CD4-positive, alpha-beta memory T cell (primary cell): ENCODE measurements at regions not wholly inside any gene's neighbourhood (a gene's known extent, or its start where the extent isn't known, plus 50 kb on each side); places are given as distances from the start of the nearest gene placed in this dataset.

Source experiments
- CTCF ChIA-PET: fragments of 350-600 bp; sonication (Branson Sonifier 250); formaldehyde crosslinking; loops from one replicate; lab custom pipeline; 2021; ENCODE audit warnings: inconsistent platforms; ENCODE audit not compliant: partially characterized antibody; lab: Charles Lee
- POLR2A ChIA-PET: fragments of 350-600 bp; sonication (Branson Sonifier 250); formaldehyde crosslinking; loops from one replicate; lab custom pipeline; 2021; ENCODE audit not compliant: partially characterized antibody; lab: Charles Lee
- DNase-seq, 5 donors: peaks; one replicate each; pipeline versions ENCODE4 v3.0.0 to v3.0.0-alpha.2; 2020 to 2022; ENCODE audit warnings: mixed read lengths in 1 of 5
- H3K27ac ChIP-seq: one replicate; pipeline ENCODE4 v1.7.0; 2013; ENCODE audit warnings: low read depth, low read length
- H3K27me3 ChIP-seq: 2 replicates; pipeline ENCODE4 v1.7.0; 2013; ENCODE audit warnings: mild to moderate bottlenecking, low read length, moderate library complexity; ENCODE audit not compliant: insufficient read depth
- H3K36me3 ChIP-seq: 2 replicates; pipeline ENCODE4 v1.7.0; 2013; ENCODE audit warnings: mild to moderate bottlenecking, low read length, moderate library complexity; ENCODE audit not compliant: insufficient read depth
- H3K4me1 ChIP-seq: 2 replicates; pipeline ENCODE4 v1.7.0; 2013; ENCODE audit warnings: mild to moderate bottlenecking, low read length, moderate library complexity; ENCODE audit not compliant: insufficient read depth
- H3K4me3 ChIP-seq, 2 donors: one replicate each; pipeline ENCODE4 v1.7.0; 2013; ENCODE audit warnings: low read length in 2 of 2, mild to moderate bottlenecking in 1 of 2
- H3K9me3 ChIP-seq, 2 donors: one replicate each; pipeline ENCODE4 v1.7.0; 2013; ENCODE audit warnings: low read length in 2 of 2, control low read depth in 1 of 2; ENCODE audit not compliant: control insufficient read depth in 1 of 2
- H3K27ac Mint-ChIP-seq, 7 donors: one replicate each; pipeline ENCODE4 v1.8.0; 2020 to 2021; ENCODE audit warnings: mixed read lengths in 7 of 7, mild to moderate bottlenecking in 6 of 7, inconsistent platforms in 3 of 7, moderate library complexity in 3 of 7
- H3K27me3 Mint-ChIP-seq, 2 donors: one replicate each; pipeline ENCODE4 v1.8.0; 2020 to 2021; ENCODE audit warnings: mixed read lengths in 2 of 2
- H3K36me3 Mint-ChIP-seq, 2 donors: one replicate each; pipeline ENCODE4 v1.8.0; 2020 to 2021; ENCODE audit warnings: mixed read lengths in 2 of 2, inconsistent platforms in 1 of 2, mild to moderate bottlenecking in 1 of 2
- H3K4me1 Mint-ChIP-seq, 4 donors: one replicate each; pipeline ENCODE4 v1.8.0; 2020 to 2021; ENCODE audit warnings: mixed read lengths in 4 of 4, mild to moderate bottlenecking in 1 of 4
- H3K4me3 Mint-ChIP-seq, 8 donors: one replicate each; pipeline ENCODE4 v1.8.0; 2020 to 2021; ENCODE audit warnings: mixed read lengths in 8 of 8, mild to moderate bottlenecking in 7 of 8, moderate library complexity in 6 of 8, inconsistent platforms in 3 of 8
- H3K9me3 Mint-ChIP-seq, 8 donors: one replicate each; pipeline ENCODE4 v1.8.0; 2020 to 2021; ENCODE audit warnings: mixed read lengths in 8 of 8, mild to moderate bottlenecking in 5 of 8, inconsistent platforms in 3 of 8, moderate library complexity in 1 of 8
- intact Hi-C: fragments of 100-400 bp; cut with micrococcal nuclease; formaldehyde crosslinking; loops from one replicate; pipeline ENCODE4 v1.15.1; 2023

DNA sequence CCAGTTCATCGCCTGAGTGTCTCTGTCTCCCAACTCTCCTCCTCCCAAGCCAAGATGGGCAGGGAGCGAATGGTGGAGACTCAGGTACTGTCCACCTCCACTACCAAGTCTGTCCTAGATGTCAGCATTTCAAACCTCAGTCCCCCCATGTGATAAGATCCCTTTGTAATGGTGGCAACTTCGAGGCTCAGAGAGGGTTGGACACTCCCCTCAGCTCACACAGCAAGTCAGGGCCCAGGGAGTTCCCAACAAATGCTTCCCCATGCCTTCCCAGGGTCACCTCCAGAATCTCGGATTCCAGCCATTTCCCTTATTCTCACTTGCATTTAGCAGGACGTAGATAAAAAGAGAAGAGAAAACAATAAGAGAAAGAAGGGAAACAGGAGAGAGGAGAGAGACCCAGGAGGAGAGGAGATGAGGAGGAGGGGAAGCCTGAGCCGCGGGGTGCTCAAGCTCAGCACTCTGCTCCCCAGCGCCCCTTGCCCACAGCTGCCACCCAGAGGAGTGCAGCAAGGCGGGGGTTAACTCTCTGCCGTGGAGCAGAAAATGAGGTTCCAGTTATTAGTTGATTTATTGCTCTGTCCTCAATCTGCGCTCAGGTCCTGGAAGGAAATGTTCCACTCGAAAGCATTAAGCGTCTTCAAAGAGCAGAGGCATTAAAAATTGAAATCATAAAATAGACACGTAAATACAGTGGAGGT, 84.1 kb upstream of the LINGO1 start:
- peaks cover 0 to 3% (median 0%) of the 10 kb centered on the region in 4 donors for H3K4me1 Mint-ChIP-seq
- Histone ChIP-seq H3K4me3 (no peak overlapping the region), H3K27me3 (no peaks in the 10 kb centered on the region), H3K9me3 (no peaks in the 10 kb centered on the region), H3K27ac (no peak overlapping the region), H3K4me1 (no peaks in the 10 kb centered on the region), H3K36me3 (no peaks in the 10 kb centered on the region)
- H3K4me3 Mint-ChIP-seq, result no peak overlapping the region
- intact Hi-C loops, result no loop called here
- H3K36me3 Mint-ChIP-seq, result no peaks in the 10 kb centered on the region
- H3K9me3 Mint-ChIP-seq, result no peaks in the 10 kb centered on the region
- no peak for DNase-seq
- peaks cover 22 to 23% of the 10 kb centered on the region in 2 donors for H3K27me3 Mint-ChIP-seq
- ChIA-PET CTCF (no interaction called here), POLR2A (no interaction called here)
- H3K27ac Mint-ChIP-seq, result no peak overlapping the region

DNA sequence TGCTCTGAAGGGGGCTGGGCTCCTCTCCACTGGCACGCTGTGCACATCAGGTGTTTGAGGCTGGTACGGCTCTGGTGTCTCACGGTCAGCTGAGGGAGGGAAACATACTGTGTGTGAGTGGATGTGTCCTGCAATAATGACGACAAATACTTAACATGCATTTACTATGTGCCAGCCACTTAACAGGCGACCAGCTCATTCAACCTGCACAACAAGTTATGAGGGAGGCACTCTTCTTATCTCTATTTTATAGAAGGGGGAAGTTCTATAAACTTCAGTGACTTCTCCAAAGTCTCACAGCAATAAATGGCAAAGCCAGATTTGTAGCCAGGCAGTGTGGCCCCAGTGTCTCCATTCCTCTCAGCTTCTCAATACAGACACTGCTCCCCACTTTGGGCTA, 83.1 kb upstream of the LINGO1 start:
- H3K4me1 ChIP-seq, result no peaks in the 10 kb centered on the region
- DNase-seq, result no peak
- intact Hi-C loops, result no loop called here

DNA sequence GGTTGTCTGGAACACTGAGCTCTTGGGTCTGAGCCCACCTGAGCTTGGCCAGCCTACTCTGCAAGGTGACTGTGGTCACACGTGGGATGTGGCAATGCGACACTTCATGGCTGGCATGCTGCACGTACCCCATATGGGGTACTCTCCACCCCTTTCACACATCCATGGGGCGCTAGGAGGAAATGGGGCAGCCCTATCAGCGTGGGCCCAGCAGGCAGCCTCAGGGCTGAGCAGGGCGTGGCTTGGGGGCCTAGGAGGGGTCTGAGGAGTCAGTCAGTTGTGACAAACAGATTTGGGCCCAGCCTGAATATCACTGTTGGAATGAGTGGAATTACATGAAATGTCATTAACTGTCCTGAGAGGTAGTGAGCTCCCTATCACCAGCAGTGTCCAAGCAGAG, 82.3 kb upstream of the LINGO1 start:
- ChIA-PET CTCF (no interaction called here), POLR2A (no interaction called here)
- no peaks in the 10 kb centered on the region for H3K9me3 Mint-ChIP-seq
- Histone ChIP-seq H3K4me3 (no peak overlapping the region), H3K4me1 (no peaks in the 10 kb centered on the region), H3K36me3 (no peaks in the 10 kb centered on the region), H3K27me3 (no peaks in the 10 kb centered on the region), H3K27ac (no peak overlapping the region), H3K9me3 (no peaks in the 10 kb centered on the region)
- H3K27me3 Mint-ChIP-seq, result peaks cover 18 to 23% of the 10 kb centered on the region in 2 donors
- no peak overlapping the region for H3K27ac Mint-ChIP-seq
- intact Hi-C loops, result no loop called here
- H3K4me3 Mint-ChIP-seq, result no peak overlapping the region
- H3K4me1 Mint-ChIP-seq, result peaks cover 0 to 3% (median 0%) of the 10 kb centered on the region in 4 donors
- no peak for DNase-seq
- no peaks in the 10 kb centered on the region for H3K36me3 Mint-ChIP-seq

More for the DNA sequence above, 83.1 kb upstream of the LINGO1 start:
- CTCF ChIA-PET, result no interaction called here
- peaks cover 18 to 23% of the 10 kb centered on the region in 2 donors for H3K27me3 Mint-ChIP-seq
- H3K27ac ChIP-seq, result no peak overlapping the region
- H3K4me3 ChIP-seq, result no peak overlapping the region
- H3K36me3 ChIP-seq, result no peaks in the 10 kb centered on the region
- no peak overlapping the region for H3K27ac Mint-ChIP-seq
- H3K9me3 Mint-ChIP-seq, result no peaks in the 10 kb centered on the region
- H3K4me3 Mint-ChIP-seq, result no peak overlapping the region
- H3K27me3 ChIP-seq, result no peaks in the 10 kb centered on the region
- POLR2A ChIA-PET, result no interaction called here
- peaks cover 0 to 3% (median 0%) of the 10 kb centered on the region in 4 donors for H3K4me1 Mint-ChIP-seq
- no peaks in the 10 kb centered on the region for H3K9me3 ChIP-seq
- no peaks in the 10 kb centered on the region for H3K36me3 Mint-ChIP-seq

DNA sequence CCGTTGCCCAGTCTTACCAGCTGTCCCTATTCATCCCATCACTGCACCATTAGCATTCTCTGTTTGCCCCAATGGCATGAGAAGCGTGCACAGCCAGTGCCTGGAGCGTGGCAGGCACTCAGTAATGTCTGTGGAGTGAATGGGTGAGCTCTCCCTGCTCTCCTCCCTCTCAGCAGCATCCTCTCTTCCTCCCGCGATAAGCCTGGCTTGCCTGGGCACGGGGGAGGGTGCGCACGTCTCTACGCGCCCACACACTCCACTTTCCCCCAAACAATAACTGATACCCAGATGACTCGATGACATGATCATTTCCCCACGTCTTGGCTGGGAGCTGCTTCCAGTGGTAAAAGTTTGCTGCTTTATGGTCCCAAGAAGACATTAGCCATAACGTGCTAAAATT, 81.8 kb upstream of the LINGO1 start:
- ChIA-PET POLR2A (no interaction called here), CTCF (no interaction called here)
- Mint-ChIP-seq H3K36me3 (no peaks in the 10 kb centered on the region), H3K4me1 (peaks cover 0 to under 1% (median 0%) of the 10 kb centered on the region in 4 donors), H3K9me3 (no peaks in the 10 kb centered on the region), H3K4me3 (no peak overlapping the region), H3K27me3 (peaks cover 16 to 20% of the 10 kb centered on the region in 2 donors), H3K27ac (no peak overlapping the region)
- no peak overlapping the region for H3K4me3 ChIP-seq
- no peaks in the 10 kb centered on the region for H3K36me3 ChIP-seq
- H3K27ac ChIP-seq, result no peak overlapping the region
- DNase-seq, result no peak
- H3K27me3 ChIP-seq, result no peaks in the 10 kb centered on the region
- H3K4me1 ChIP-seq, result no peaks in the 10 kb centered on the region
- intact Hi-C loops, result no loop called here
- no peaks in the 10 kb centered on the region for H3K9me3 ChIP-seq

DNA sequence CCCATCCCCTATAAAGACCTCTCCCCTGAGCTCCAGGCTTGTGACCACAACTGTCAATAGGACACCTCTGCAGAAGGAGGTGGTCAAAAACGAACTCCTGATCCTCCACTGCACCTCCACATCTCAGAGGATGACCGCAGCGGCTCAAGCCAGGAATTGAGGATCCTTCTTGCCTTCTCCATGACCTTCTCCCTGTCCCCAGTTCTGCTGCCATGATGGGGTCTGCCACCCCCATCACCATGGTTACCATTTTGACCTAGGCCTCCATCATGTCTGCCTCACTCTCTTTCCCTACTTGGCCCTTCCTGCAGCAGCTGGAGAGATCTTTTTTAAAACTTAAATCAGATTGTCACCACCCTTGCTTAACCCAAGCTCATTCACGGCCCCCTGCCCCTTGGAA, 81.3 kb upstream of the LINGO1 start:
- CTCF ChIA-PET, result no interaction called here

DNA sequence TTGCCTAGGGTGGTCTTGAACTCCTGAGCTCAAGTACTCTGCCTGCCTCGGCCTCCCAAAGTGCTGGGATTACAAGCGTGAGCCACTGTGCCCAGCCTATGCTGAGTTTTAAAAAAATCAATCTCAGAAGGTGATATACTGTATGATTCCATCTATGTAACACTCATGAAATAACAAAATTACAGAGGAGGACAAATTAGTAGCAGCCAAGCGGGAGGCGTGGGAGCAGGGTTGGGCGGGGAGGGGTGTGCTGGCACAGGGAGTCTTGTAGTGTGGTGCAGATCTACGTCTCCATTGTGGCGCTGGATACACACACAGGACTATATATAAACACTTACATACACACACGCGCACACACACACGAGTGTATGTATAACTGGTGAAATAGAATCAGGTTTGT, 80.6 kb upstream of the LINGO1 start:
- Histone ChIP-seq H3K9me3 (no peaks in the 10 kb centered on the region), H3K4me1 (no peaks in the 10 kb centered on the region), H3K4me3 (no peak overlapping the region), H3K36me3 (no peaks in the 10 kb centered on the region), H3K27me3 (no peaks in the 10 kb centered on the region), H3K27ac (no peak overlapping the region)
- H3K27me3 Mint-ChIP-seq, result peaks cover 15 to 19% of the 10 kb centered on the region in 2 donors
- no peak overlapping the region for H3K27ac Mint-ChIP-seq
- no peak for DNase-seq
- H3K4me1 Mint-ChIP-seq, result no peaks in the 10 kb centered on the region
- no peaks in the 10 kb centered on the region for H3K9me3 Mint-ChIP-seq
- intact Hi-C loops, result no loop called here
- H3K4me3 Mint-ChIP-seq, result no peak overlapping the region
- no peaks in the 10 kb centered on the region for H3K36me3 Mint-ChIP-seq
- ChIA-PET CTCF (no interaction called here), POLR2A (no interaction called here)

More for the DNA sequence above, 81.3 kb upstream of the LINGO1 start:
- Mint-ChIP-seq H3K4me3 (no peak overlapping the region), H3K4me1 (no peaks in the 10 kb centered on the region), H3K27ac (no peak overlapping the region), H3K36me3 (no peaks in the 10 kb centered on the region), H3K27me3 (peaks cover 15 to 19% of the 10 kb centered on the region in 2 donors), H3K9me3 (no peaks in the 10 kb centered on the region)
- intact Hi-C loops, result no loop called here
- Histone ChIP-seq H3K9me3 (no peaks in the 10 kb centered on the region), H3K4me3 (no peak overlapping the region), H3K4me1 (no peaks in the 10 kb centered on the region), H3K27me3 (no peaks in the 10 kb centered on the region), H3K27ac (no peak overlapping the region), H3K36me3 (no peaks in the 10 kb centered on the region)
- DNase-seq, result no peak
- POLR2A ChIA-PET, result no interaction called here

DNA sequence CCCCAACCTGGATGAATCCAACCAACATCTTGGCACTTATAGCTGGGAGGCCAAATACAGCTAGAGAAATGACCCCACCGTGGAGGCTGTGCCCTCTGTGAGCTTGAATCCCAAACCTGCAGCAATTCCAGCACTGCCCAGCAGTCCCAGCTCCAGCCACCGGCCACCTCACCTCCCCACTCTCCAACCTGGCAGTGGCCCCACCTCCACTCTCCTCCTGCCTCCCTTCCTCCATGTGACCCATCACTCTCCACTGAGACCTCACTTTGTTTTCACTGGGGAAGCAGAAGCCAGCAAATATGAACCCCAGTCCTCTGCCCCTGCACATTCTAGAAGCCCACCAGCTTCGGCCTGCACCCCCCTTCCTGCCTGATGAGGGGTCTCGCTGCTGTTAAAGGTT, 79.7 kb upstream of the LINGO1 start:
- CTCF ChIA-PET, result no interaction called here

More for the DNA sequence above, 79.7 kb upstream of the LINGO1 start:
- H3K4me3 ChIP-seq, result no peak overlapping the region
- Mint-ChIP-seq H3K27ac (no peak overlapping the region), H3K9me3 (no peaks in the 10 kb centered on the region), H3K27me3 (peaks cover 15 to 21% of the 10 kb centered on the region in 2 donors), H3K4me1 (no peaks in the 10 kb centered on the region), H3K36me3 (no peaks in the 10 kb centered on the region), H3K4me3 (no peak overlapping the region)
- intact Hi-C loops, result no loop called here
- no peak overlapping the region for H3K27ac ChIP-seq
- no peaks in the 10 kb centered on the region for H3K4me1 ChIP-seq
- no peaks in the 10 kb centered on the region for H3K9me3 ChIP-seq
- POLR2A ChIA-PET, result no interaction called here
- H3K27me3 ChIP-seq, result no peaks in the 10 kb centered on the region
- no peak for DNase-seq
- no peaks in the 10 kb centered on the region for H3K36me3 ChIP-seq
